H1 (cell line): ENCODE measurements at regions not wholly inside any gene's neighbourhood (a gene's known extent, or its start where the extent isn't known, plus 50 kb on each side); places are given as distances from the start of the nearest gene placed in this dataset.

Experiments used
- CTCF ChIA-PET: fragments of 300-600 bp; sonication (Branson Sonifier 250); formaldehyde crosslinking; loops from one replicate; lab custom pipeline; 2021; ENCODE audit not compliant: partially characterized antibody; lab: Charles Lee
- POLR2A ChIA-PET: fragments of 300-600 bp; sonication (Branson Sonifier 250); formaldehyde crosslinking; loops from one replicate; lab custom pipeline; 2021; ENCODE audit warnings: inconsistent platforms; ENCODE audit not compliant: partially characterized antibody; lab: Charles Lee
- DNase-seq, 2 experiments: peaks; one replicate each; pipeline versions ENCODE4 v3.0.0 to v3.0.0-alpha.2; 2010 to 2022; ENCODE audit warnings: low spot score in 2 of 2, low read depth in 1 of 2, mixed read lengths in 1 of 2
- FAIRE-seq: peaks from 2 replicates; lab custom pipeline; 2011; peaks lifted over from hg19 to GRCh38; lab: Jason Lieb, UNC
- H2AFZ ChIP-seq: 2 replicates; pipeline ENCODE4 v1.8.1; 2012; ENCODE audit warnings: low read length, inconsistent platforms
- H2AK5ac ChIP-seq: 2 replicates; pipeline ENCODE4 v1.6.1; 2013; ENCODE audit warnings: low read depth, low read length
- H2BK120ac ChIP-seq: replicated peaks from 2 replicates; pipeline ENCODE3; 2013; ENCODE audit warnings: low read depth, low read length, inconsistent platforms
- H2BK12ac ChIP-seq: 2 replicates; pipeline ENCODE4 v1.6.1; 2013; ENCODE audit warnings: low read depth, low read length
- H2BK15ac ChIP-seq: 2 replicates; pipeline ENCODE4 v1.6.1; 2013; ENCODE audit warnings: low read length
- H2BK20ac ChIP-seq: 2 replicates; pipeline ENCODE4 v1.6.1; 2013; ENCODE audit warnings: low read length
- H2BK5ac ChIP-seq: 2 replicates; pipeline ENCODE4 v1.6.1; 2013; ENCODE audit warnings: low read depth, low read length
- H3K14ac ChIP-seq: 2 replicates; pipeline ENCODE4 v1.6.1; 2013; ENCODE audit warnings: inconsistent platforms; ENCODE audit not compliant: insufficient read length
- H3K18ac ChIP-seq: 2 replicates; pipeline ENCODE4 v1.6.1; 2013; ENCODE audit warnings: low read length; ENCODE audit errors: extremely low read depth
- H3K23ac ChIP-seq: 2 replicates; pipeline ENCODE4 v1.6.1; 2013; ENCODE audit warnings: inconsistent platforms; ENCODE audit not compliant: insufficient read length
- H3K23me2 ChIP-seq: 2 replicates; pipeline ENCODE4 v1.6.1; 2013; ENCODE audit warnings: low read depth, low read length
- H3K27ac ChIP-seq: 2 replicates; pipeline ENCODE4 v1.6.1; 2011; ENCODE audit warnings: low read depth, low read length, inconsistent platforms
- H3K27me3 ChIP-seq, 4 experiments: replicated peaks in 1 of 4; 1 replicate in 1 of 4; 2 replicates in 3 of 4; pipeline versions ENCODE4 v1.6.1 to v1.8.1; 2011 to 2013; ENCODE audit warnings: low read length in 3 of 4, mild to moderate bottlenecking in 3 of 4, inconsistent platforms in 2 of 4, mixed read lengths in 2 of 4, moderate library complexity in 1 of 4; ENCODE audit not compliant: control insufficient read depth in 3 of 4, insufficient read depth in 3 of 4; ENCODE audit errors: extremely low read depth in 1 of 4
- H3K36me3 ChIP-seq, 4 experiments: 2 replicates each; pipeline versions ENCODE4 v1.6.1 to v1.8.1; 2011 to 2013; ENCODE audit warnings: mild to moderate bottlenecking in 4 of 4, low read length in 3 of 4, moderate library complexity in 2 of 4, control low read depth in 1 of 4, inconsistent platforms in 1 of 4; ENCODE audit not compliant: insufficient read depth in 4 of 4, control insufficient read depth in 2 of 4
- H3K4ac ChIP-seq: replicated peaks from 2 replicates; pipeline ENCODE3; 2013; ENCODE audit warnings: low read length, low read depth, mixed read lengths, inconsistent platforms; ENCODE audit not compliant: insufficient read length
- H3K4me1 ChIP-seq, 4 experiments: replicated peaks in 1 of 4; 1 replicate in 1 of 4; 2 replicates in 3 of 4; pipeline versions ENCODE4 v1.6.1 to v1.8.1; 2011 to 2013; ENCODE audit warnings: low read length in 3 of 4, inconsistent platforms in 2 of 4, mixed read lengths in 1 of 4; ENCODE audit not compliant: insufficient read depth in 4 of 4, control insufficient read depth in 3 of 4
- H3K4me2 ChIP-seq, 2 experiments: 2 replicates each; pipeline versions ENCODE4 v1.6.1 to v1.8.1; 2011 to 2013; ENCODE audit warnings: low read depth in 2 of 2, low read length in 2 of 2, control low read depth in 1 of 2, inconsistent platforms in 1 of 2, mild to moderate bottlenecking in 1 of 2; ENCODE audit not compliant: insufficient read depth in 1 of 2
- H3K4me3 ChIP-seq, 4 experiments: fragments of 200-600, 300-600 bp in 1 of 4; sonication (generic), shearing (Covaris generic), sonication (Bioruptor Twin) in 1 of 4; 2 replicates each; pipeline versions ENCODE4 v1.5.1 to v1.8.1; 2011 to 2016; ENCODE audit warnings: low read length in 4 of 4, low read depth in 3 of 4, control low read depth in 2 of 4, inconsistent platforms in 2 of 4, mild to moderate bottlenecking in 2 of 4, mixed read lengths in 1 of 4, moderate library complexity in 1 of 4; ENCODE audit not compliant: insufficient read depth in 2 of 4; ENCODE audit errors: extremely low read depth in 1 of 4
- H3K56ac ChIP-seq: replicated peaks from 2 replicates; pipeline ENCODE3; 2013; ENCODE audit warnings: low read depth, mild to moderate bottlenecking, mixed read lengths, low read length, inconsistent platforms; ENCODE audit not compliant: insufficient read length
- H3K79me1 ChIP-seq: 2 replicates; pipeline ENCODE4 v1.6.1; 2013; ENCODE audit warnings: low read depth, low read length, control low read depth
- H3K79me2 ChIP-seq, 2 experiments: 2 replicates each; pipeline versions ENCODE4 v1.6.1 to v1.8.1; 2012 to 2013; ENCODE audit warnings: low read length in 2 of 2, mild to moderate bottlenecking in 2 of 2, inconsistent platforms in 1 of 2; ENCODE audit not compliant: insufficient read depth in 2 of 2, control insufficient read depth in 1 of 2
- H3K9ac ChIP-seq, 4 experiments: replicated peaks in 1 of 4; 1 replicate in 1 of 4; 2 replicates in 3 of 4; pipeline versions ENCODE4 v1.6.1 to v1.8.1; 2011 to 2013; ENCODE audit warnings: low read depth in 3 of 4, low read length in 3 of 4, control low read depth in 2 of 4, mild to moderate bottlenecking in 2 of 4, moderate library complexity in 2 of 4, inconsistent platforms in 1 of 4; ENCODE audit errors: extremely low read depth in 1 of 4
- H3K9me3 ChIP-seq, 2 experiments: 2 replicates each; pipeline versions ENCODE4 v1.6.1 to v1.8.1; 2012 to 2013; ENCODE audit warnings: mild to moderate bottlenecking in 2 of 2, moderate library complexity in 2 of 2, control low read depth in 1 of 2, inconsistent platforms in 1 of 2, low read depth in 1 of 2, low read length in 1 of 2, mixed read lengths in 1 of 2; ENCODE audit not compliant: insufficient read depth in 2 of 2
- H4K20me1 ChIP-seq, 2 experiments: replicated peaks in 1 of 2; 2 replicates each; pipeline versions ENCODE3 to v1.8.1; 2011 to 2013; ENCODE audit warnings: inconsistent platforms in 2 of 2, low read length in 2 of 2, mild to moderate bottlenecking in 1 of 2; ENCODE audit not compliant: insufficient read depth in 2 of 2, control insufficient read depth in 1 of 2
- H4K5ac ChIP-seq: 2 replicates; pipeline ENCODE4 v1.6.1; 2013; ENCODE audit warnings: low read length, low read depth, mixed read lengths, inconsistent platforms; ENCODE audit not compliant: insufficient read length
- H4K8ac ChIP-seq: 2 replicates; pipeline ENCODE4 v1.8.0; 2013; ENCODE audit warnings: mild to moderate bottlenecking, moderate library complexity, low read length, inconsistent platforms; ENCODE audit not compliant: insufficient read depth; ENCODE audit errors: extremely low read depth
- H4K91ac ChIP-seq: replicated peaks from 2 replicates; pipeline ENCODE3; 2013; ENCODE audit warnings: low read length, mixed read lengths, inconsistent platforms; ENCODE audit not compliant: insufficient read length
- BACH1 ChIP-seq: IDR thresholded peaks from 2 replicates; pipeline ENCODE4 v1.6.1; 2012; ENCODE audit warnings: low read length, improper control_type of control experiment
- BCL11A ChIP-seq, 2 experiments: IDR thresholded peaks; one replicate each; pipeline ENCODE4 v1.6.1; 2011; ENCODE audit warnings: low read depth in 2 of 2, low read length in 2 of 2, mild to moderate bottlenecking in 2 of 2
- GTF2F1 ChIP-seq: IDR thresholded peaks from 2 replicates; pipeline ENCODE4 v1.6.1; 2012; ENCODE audit warnings: low read depth, low read length, improper control_type of control experiment, borderline replicate concordance
- JUN ChIP-seq: IDR thresholded peaks from 2 replicates; pipeline ENCODE4 v1.6.1; 2011; ENCODE audit warnings: low read depth, mild to moderate bottlenecking, improper control_type of control experiment, low read length
- MAFK ChIP-seq: IDR thresholded peaks from 2 replicates; pipeline ENCODE4 v1.6.1; 2012; ENCODE audit warnings: low read depth, mild to moderate bottlenecking, improper control_type of control experiment, low read length
- PHF8 ChIP-seq: fragments of 200-600 bp; sonication (generic); conservative IDR thresholded peaks from 2 replicates; pipeline ENCODE4 v1.7.1; 2012; ENCODE audit warnings: low read depth, mild to moderate bottlenecking, inconsistent platforms, low read length, moderate library complexity
- POLR2A ChIP-seq, 2 experiments: IDR thresholded peaks; 1 replicate in 1 of 2; 2 replicates in 1 of 2; pipeline ENCODE4 v1.6.1; 2011; ENCODE audit warnings: low read depth in 2 of 2, low read length in 2 of 2, mild to moderate bottlenecking in 2 of 2; ENCODE audit errors: control extremely low read depth in 1 of 2
- RBBP5 ChIP-seq: IDR thresholded peaks from 2 replicates; pipeline ENCODE4 v1.7.1; 2012; ENCODE audit warnings: low read depth, mild to moderate bottlenecking, inconsistent platforms, low read length, moderate library complexity, borderline replicate concordance
- SIRT6 ChIP-seq: IDR thresholded peaks from one replicate; pipeline ENCODE4 v1.7.1; 2012; ENCODE audit warnings: low read length, inconsistent platforms
- SIX5 ChIP-seq: IDR thresholded peaks from 2 replicates; pipeline ENCODE4 v1.6.1; 2011; ENCODE audit warnings: mild to moderate bottlenecking, low read depth, low read length
- SP1 ChIP-seq: IDR thresholded peaks from 2 replicates; pipeline ENCODE4 v1.6.1; 2011; ENCODE audit warnings: low read depth, low read length
- SRF ChIP-seq: IDR thresholded peaks from 2 replicates; pipeline ENCODE4 v1.6.1; 2011; ENCODE audit warnings: mild to moderate bottlenecking, low read depth, low read length, moderate library complexity
- WGBS, 2 experiments: shearing (Covaris generic) in 1 of 2; methylation state at CpG; one replicate each; pipeline versions ENCODE4 v1.1.6 to v1.1.7; 2013 to 2015; ENCODE audit warnings: low lambda C conversion rate in 2 of 2, mixed read lengths in 2 of 2, inconsistent platforms in 1 of 2, low coverage in 1 of 2, missing lambda C conversion rate in 1 of 2; ENCODE audit not compliant: insufficient replicate concordance in 2 of 2, insufficient coverage in 1 of 2, insufficient read length in 1 of 2; ENCODE audit errors: extremely low coverage in 1 of 2, missing lambda C conversion rate in 1 of 2; 5-methylcytosine and 5-hydroxymethylcytosine counted together

GRCh38 chr2:163479599-163479998, 256.2 kb downstream of the FIGN start:
- H3K56ac ChIP-seq: no peak overlapping the region
- H2AFZ ChIP-seq: no peak overlapping the region
- no peak overlapping the region for H3K4me3 ChIP-seq
- no peak overlapping the region for H2BK15ac ChIP-seq
- H4K8ac ChIP-seq: no peak overlapping the region
- H3K4me1 ChIP-seq: no peaks in the 10 kb centered on the region
- H3K23me2 ChIP-seq: no peaks in the 10 kb centered on the region
- no peak overlapping the region for H4K5ac ChIP-seq
- H4K20me1 ChIP-seq: no peaks in the 10 kb centered on the region
- no peaks in the 10 kb centered on the region for H3K79me2 ChIP-seq
- H3K4me2 ChIP-seq: no peak overlapping the region
- no peaks in the 10 kb centered on the region for H3K9me3 ChIP-seq
- DNase-seq: no peak
- H2BK20ac ChIP-seq: no peak overlapping the region
- no peak overlapping the region for H4K91ac ChIP-seq
- WGBS, 2 experiments: 93% methylated on average over 9 of the region's 9 CpGs; no CpG with 5 or more reads in 1 of the 2 experiments
- no peak overlapping the region for H2BK12ac ChIP-seq
- TF ChIP-seq MAFK: no peak
- TF ChIP-seq BACH1: no peak
- no peak for TF ChIP-seq PHF8
- TF ChIP-seq BCL11A (IDR thresholded peaks at IDR 0.05; ENCODE audit: low read depth in 2 of 2, low read length in 2 of 2): no peak
- TF ChIP-seq RBBP5: no peak
- TF ChIP-seq SIX5: no peak
- no peak for TF ChIP-seq JUN
- no peak for TF ChIP-seq POLR2A (IDR thresholded peaks at IDR 0.05; ENCODE audit: control extremely low read depth in 1 of 2, low read depth in 2 of 2, low read length in 2 of 2)
- TF ChIP-seq SP1: no peak
- TF ChIP-seq SRF: no peak
- no peak for TF ChIP-seq SIRT6
- no peak for TF ChIP-seq GTF2F1
- no peak overlapping the region for H3K23ac ChIP-seq
- no peak overlapping the region for H3K18ac ChIP-seq
- no peak overlapping the region for H3K4ac ChIP-seq
- H2BK120ac ChIP-seq: no peak overlapping the region
- no peak overlapping the region for H3K27ac ChIP-seq
- FAIRE-seq: no peak
- no peak overlapping the region for H2BK5ac ChIP-seq
- H3K14ac ChIP-seq: no peak overlapping the region
- no peak overlapping the region for H3K9ac ChIP-seq
- ChIA-PET POLR2A (interaction anchor here (0.6 to 1.0 kb wide), 2 partner anchors 9 to 551 kb away, joined by 3 read pairs; no protein-coding TSS in a partner anchor), CTCF (interaction anchor here (1.1 to 2.2 kb wide), 3 partner anchors 8 to 78 kb away, joined by 3 to 9 read pairs (median 3); no protein-coding TSS in a partner anchor)
- H3K27me3 ChIP-seq: no peaks in the 10 kb centered on the region
- no peaks in the 10 kb centered on the region for H3K79me1 ChIP-seq
- H2AK5ac ChIP-seq: no peak overlapping the region
- no peaks in the 10 kb centered on the region for H3K36me3 ChIP-seq
